HCT116 (cell line): ENCODE measurements at regions not wholly inside any gene's neighbourhood (a gene's known extent, or its start where the extent isn't known, plus 50 kb on each side); places are given as distances from the start of the nearest gene placed in this dataset.

Experiments
- ATAC-seq: fragments of 200-7000 bp; cut with Tn5 transposase; 2 replicates; pipeline ENCODE4 v1.9.1; 2020; ENCODE audit warnings: mild to moderate bottlenecking, moderate library complexity
- BruUV-seq: library from RNA; stranded (reverse); fragments of 400-500 nt; replicated peaks from 2 replicates; lab custom pipeline; 2021; lab: Mats Ljungman, UMichigan
- CTCF ChIA-PET: fragments of 300-600 bp; sonication (Branson Sonifier 250); formaldehyde crosslinking; loops from one replicate; lab custom pipeline; 2021; ENCODE audit warnings: antibody characterized with exemption; lab: Charles Lee
- POLR2A ChIA-PET: fragments of 300-600, 350-600 bp; sonication (Branson Sonifier 250); formaldehyde crosslinking; loops from one replicate; lab custom pipeline; 2021; ENCODE audit warnings: antibody characterized with exemption; lab: Charles Lee
- RAD21 ChIA-PET, 2 experiments: fragments of 300-600 bp; sonication (Branson Sonifier 250); formaldehyde crosslinking; loops; one replicate each; lab custom pipeline; 2023; ENCODE audit warnings: low total read pairs in 2 of 2; ENCODE audit not compliant: uncharacterized antibody in 2 of 2, unreplicated experiment in 2 of 2, low non-redundant PET in 1 of 2; lab: Charles Lee
- DNase-seq: peaks from one replicate; pipeline ENCODE4 v3.0.0-alpha.2; 2010; ENCODE audit warnings: low read depth, low spot score
- H2AFZ ChIP-seq: fragments of 200-600 bp; shearing (Covaris generic), sonication (generic); 2 replicates; pipeline ENCODE4 v1.6.1; 2017; ENCODE audit warnings: low read depth, mixed run types, mixed read lengths, antibody characterized with exemption, low read length; ENCODE audit not compliant: poor library complexity, severe bottlenecking
- H3K27ac ChIP-seq: 2 replicates; pipeline ENCODE4 v1.5.1; 2012; ENCODE audit warnings: low read depth, low read length
- H3K27me3 ChIP-seq: fragments of 200-600 bp; sonication (generic); 2 replicates; pipeline ENCODE4 v1.6.1; 2016; ENCODE audit warnings: mixed run types, low read length, mixed read lengths; ENCODE audit not compliant: insufficient read depth
- H3K36me3 ChIP-seq, 2 experiments: fragments of 200-500 bp in 1 of 2; fragments of 200-600 bp in 1 of 2; sonication (Bioruptor generic) in 1 of 2; sonication (generic) in 1 of 2; 2 replicates each; pipeline versions ENCODE4 v1.5.1 to v1.6.1; 2014 to 2016; ENCODE audit warnings: low read length in 2 of 2, inconsistent platforms in 1 of 2, mixed read lengths in 1 of 2, mixed run types in 1 of 2; ENCODE audit not compliant: insufficient read depth in 2 of 2, control insufficient read depth in 1 of 2
- H3K4me1 ChIP-seq, 2 experiments: fragments of 200-600 bp in 1 of 2; sonication (generic) in 1 of 2; 2 replicates each; pipeline versions ENCODE4 v1.5.1 to v1.6.1; 2012 to 2017; ENCODE audit warnings: low read length in 2 of 2, inconsistent platforms in 1 of 2, mild to moderate bottlenecking in 1 of 2, mixed read lengths in 1 of 2, mixed run types in 1 of 2, moderate library complexity in 1 of 2; ENCODE audit not compliant: insufficient read depth in 2 of 2, control insufficient read depth in 1 of 2
- H3K4me2 ChIP-seq: fragments of 200-600 bp; sonication (generic); 2 replicates; pipeline ENCODE4 v1.6.1; 2017; ENCODE audit warnings: mixed run types, low read length, mixed read lengths
- H3K4me3 ChIP-seq, 2 experiments: fragments of 200-600 bp in 1 of 2; sonication (generic) in 1 of 2; replicated peaks in 1 of 2; 2 replicates each; pipeline ENCODE4 v1.5.1; 2011 to 2016; ENCODE audit warnings: low read length in 2 of 2, control low read depth in 1 of 2, low read depth in 1 of 2, mild to moderate bottlenecking in 1 of 2, mixed read lengths in 1 of 2, mixed run types in 1 of 2
- H3K79me2 ChIP-seq: fragments of 200-600 bp; sonication (generic); 2 replicates; pipeline ENCODE4 v1.6.1; 2017; ENCODE audit warnings: mild to moderate bottlenecking, mixed run types, low read length, moderate library complexity, mixed read lengths; ENCODE audit not compliant: insufficient read depth
- H3K9ac ChIP-seq: fragments of 200-600 bp; sonication (generic); 2 replicates; pipeline ENCODE4 v1.6.1; 2016; ENCODE audit warnings: low read length, mixed read lengths
- H3K9me2 ChIP-seq: fragments of 200-600 bp; sonication (generic), shearing (Covaris generic); 2 replicates; pipeline ENCODE4 v1.6.1; 2017; ENCODE audit warnings: mixed run types, mild to moderate bottlenecking, moderate library complexity; ENCODE audit not compliant: insufficient read depth
- H3K9me3 ChIP-seq, 2 experiments: fragments of 200-500 bp in 1 of 2; fragments of 200-600 bp in 1 of 2; sonication (Bioruptor generic) in 1 of 2; sonication (generic) in 1 of 2; 2 replicates each; pipeline ENCODE4 v1.6.1; 2014 to 2017; ENCODE audit warnings: low read length in 2 of 2, mixed read lengths in 2 of 2, inconsistent platforms in 1 of 2, low read depth in 1 of 2, mild to moderate bottlenecking in 1 of 2, mixed run types in 1 of 2, moderate library complexity in 1 of 2; ENCODE audit not compliant: control insufficient read depth in 1 of 2, insufficient read depth in 1 of 2
- H4K20me1 ChIP-seq: fragments of 200-600 bp; sonication (generic), shearing (Covaris generic); 2 replicates; pipeline ENCODE4 v1.6.1; 2017; ENCODE audit warnings: mixed run types, mild to moderate bottlenecking, moderate library complexity; ENCODE audit not compliant: insufficient read depth
- CBX3 ChIP-seq: IDR thresholded peaks from 2 replicates; pipeline ENCODE4 v1.6.1; 2012; ENCODE audit warnings: low read depth
- FOSL1 ChIP-seq: IDR thresholded peaks from 2 replicates; pipeline ENCODE4 v1.6.1; 2012; ENCODE audit warnings: low read depth
- MAX ChIP-seq: IDR thresholded peaks from 2 replicates; pipeline ENCODE4 v1.6.1; 2012
- POLR2AphosphoS5 ChIP-seq: IDR thresholded peaks from 2 replicates; pipeline ENCODE4 v1.6.1; 2011; ENCODE audit warnings: mild to moderate bottlenecking, low read depth, low read length, moderate library complexity
- TCF7L2 ChIP-seq: IDR thresholded peaks from 2 replicates; pipeline ENCODE4 v1.7.0; 2011; ENCODE audit warnings: borderline replicate concordance, inconsistent platforms; ENCODE audit not compliant: insufficient read depth, insufficient read length; ENCODE audit errors: extremely low read depth
- ZFX ChIP-seq: fragments of 450-650 bp; IDR thresholded peaks from 2 replicates; pipeline ENCODE4 v1.6.1; 2017
- ZNF274 ChIP-seq: fragments of 200-500 bp; sonication (Bioruptor generic); IDR thresholded peaks from 2 replicates; pipeline ENCODE4 v1.6.1; 2014; ENCODE audit warnings: mild to moderate bottlenecking, low read depth, low read length, inconsistent platforms
- intact Hi-C: fragments of 100-400 bp; cut with micrococcal nuclease; formaldehyde crosslinking; loops from 2 replicates; pipeline ENCODE4 v1.10.0; 2022
- TF ChIP-seq, protein P1 (sequence below), 3 experiments: fragments of 200-600 bp in 1 of 3; sonication (generic) in 1 of 3; IDR thresholded peaks in 2 of 3; conservative IDR thresholded peaks in 1 of 3; 2 replicates each; pipeline ENCODE4 v1.5.1; 2012 to 2017; ENCODE audit warnings: low read depth in 2 of 3, low read length in 2 of 3, antibody characterized with exemption in 1 of 3, borderline replicate concordance in 1 of 3, control low read depth in 1 of 3, mild to moderate bottlenecking in 1 of 3, mixed read lengths in 1 of 3, mixed run types in 1 of 3, moderate library complexity in 1 of 3; ENCODE audit not compliant: insufficient read depth in 1 of 3
- TF ChIP-seq, protein P2 (sequence below): IDR thresholded peaks from 2 replicates; pipeline ENCODE4 v1.6.1; 2012
- TF ChIP-seq, protein P3 (sequence below): IDR thresholded peaks from 2 replicates; pipeline ENCODE4 v1.6.1; 2012; ENCODE audit warnings: low read depth

DNA sequence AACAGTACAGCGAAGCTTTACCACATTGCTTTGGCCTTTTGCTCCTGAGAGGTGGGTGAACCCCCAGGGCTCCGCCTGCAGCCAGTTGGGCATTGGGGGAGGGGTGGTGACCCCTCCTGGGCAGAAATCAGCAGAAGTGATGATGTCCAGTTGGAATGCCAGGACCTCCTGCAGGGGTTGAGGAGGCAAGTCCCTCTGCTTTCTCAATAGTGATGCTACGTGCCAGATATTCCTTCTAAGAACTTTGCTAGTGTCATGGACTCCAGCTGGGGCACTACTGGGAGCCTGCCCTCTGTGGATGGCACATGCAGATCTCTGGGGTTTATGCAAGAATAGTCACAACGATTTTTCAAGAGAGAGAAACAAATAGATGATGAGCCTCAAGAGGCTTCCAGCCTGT lies 95.6 kb downstream of the NDFIP1 start:
- RAD21 ChIA-PET = no interaction called here
- no peak overlapping the region for H3K4me2 ChIP-seq
- BruUV-seq = no TSS peak
- no peaks in the 10 kb centered on the region for H4K20me1 ChIP-seq
- intact Hi-C loops = no loop called here
- no peak overlapping the region for H3K27ac ChIP-seq
- no peaks in the 10 kb centered on the region for H3K9me3 ChIP-seq
- TF ChIP-seq, protein P1, sequence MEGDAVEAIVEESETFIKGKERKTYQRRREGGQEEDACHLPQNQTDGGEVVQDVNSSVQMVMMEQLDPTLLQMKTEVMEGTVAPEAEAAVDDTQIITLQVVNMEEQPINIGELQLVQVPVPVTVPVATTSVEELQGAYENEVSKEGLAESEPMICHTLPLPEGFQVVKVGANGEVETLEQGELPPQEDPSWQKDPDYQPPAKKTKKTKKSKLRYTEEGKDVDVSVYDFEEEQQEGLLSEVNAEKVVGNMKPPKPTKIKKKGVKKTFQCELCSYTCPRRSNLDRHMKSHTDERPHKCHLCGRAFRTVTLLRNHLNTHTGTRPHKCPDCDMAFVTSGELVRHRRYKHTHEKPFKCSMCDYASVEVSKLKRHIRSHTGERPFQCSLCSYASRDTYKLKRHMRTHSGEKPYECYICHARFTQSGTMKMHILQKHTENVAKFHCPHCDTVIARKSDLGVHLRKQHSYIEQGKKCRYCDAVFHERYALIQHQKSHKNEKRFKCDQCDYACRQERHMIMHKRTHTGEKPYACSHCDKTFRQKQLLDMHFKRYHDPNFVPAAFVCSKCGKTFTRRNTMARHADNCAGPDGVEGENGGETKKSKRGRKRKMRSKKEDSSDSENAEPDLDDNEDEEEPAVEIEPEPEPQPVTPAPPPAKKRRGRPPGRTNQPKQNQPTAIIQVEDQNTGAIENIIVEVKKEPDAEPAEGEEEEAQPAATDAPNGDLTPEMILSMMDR (IDR thresholded peaks at IDR 0.05 in 2 of 3, conservative IDR thresholded peaks at IDR 0.05 in 1 of 3; ENCODE audit: borderline replicate concordance in 1 of 3, insufficient read depth in 1 of 3, low read depth in 2 of 3, low read length in 2 of 3) = no peak
- TF ChIP-seq FOSL1 (no peak), ZFX (no peak), POLR2AphosphoS5 (no peak), MAX (no peak), ZNF274 (no peak), CBX3 (no peak), TCF7L2 (no peak)
- TF ChIP-seq, protein P2, sequence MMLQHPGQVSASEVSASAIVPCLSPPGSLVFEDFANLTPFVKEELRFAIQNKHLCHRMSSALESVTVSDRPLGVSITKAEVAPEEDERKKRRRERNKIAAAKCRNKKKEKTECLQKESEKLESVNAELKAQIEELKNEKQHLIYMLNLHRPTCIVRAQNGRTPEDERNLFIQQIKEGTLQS = no peak
- TF ChIP-seq, protein P3, sequence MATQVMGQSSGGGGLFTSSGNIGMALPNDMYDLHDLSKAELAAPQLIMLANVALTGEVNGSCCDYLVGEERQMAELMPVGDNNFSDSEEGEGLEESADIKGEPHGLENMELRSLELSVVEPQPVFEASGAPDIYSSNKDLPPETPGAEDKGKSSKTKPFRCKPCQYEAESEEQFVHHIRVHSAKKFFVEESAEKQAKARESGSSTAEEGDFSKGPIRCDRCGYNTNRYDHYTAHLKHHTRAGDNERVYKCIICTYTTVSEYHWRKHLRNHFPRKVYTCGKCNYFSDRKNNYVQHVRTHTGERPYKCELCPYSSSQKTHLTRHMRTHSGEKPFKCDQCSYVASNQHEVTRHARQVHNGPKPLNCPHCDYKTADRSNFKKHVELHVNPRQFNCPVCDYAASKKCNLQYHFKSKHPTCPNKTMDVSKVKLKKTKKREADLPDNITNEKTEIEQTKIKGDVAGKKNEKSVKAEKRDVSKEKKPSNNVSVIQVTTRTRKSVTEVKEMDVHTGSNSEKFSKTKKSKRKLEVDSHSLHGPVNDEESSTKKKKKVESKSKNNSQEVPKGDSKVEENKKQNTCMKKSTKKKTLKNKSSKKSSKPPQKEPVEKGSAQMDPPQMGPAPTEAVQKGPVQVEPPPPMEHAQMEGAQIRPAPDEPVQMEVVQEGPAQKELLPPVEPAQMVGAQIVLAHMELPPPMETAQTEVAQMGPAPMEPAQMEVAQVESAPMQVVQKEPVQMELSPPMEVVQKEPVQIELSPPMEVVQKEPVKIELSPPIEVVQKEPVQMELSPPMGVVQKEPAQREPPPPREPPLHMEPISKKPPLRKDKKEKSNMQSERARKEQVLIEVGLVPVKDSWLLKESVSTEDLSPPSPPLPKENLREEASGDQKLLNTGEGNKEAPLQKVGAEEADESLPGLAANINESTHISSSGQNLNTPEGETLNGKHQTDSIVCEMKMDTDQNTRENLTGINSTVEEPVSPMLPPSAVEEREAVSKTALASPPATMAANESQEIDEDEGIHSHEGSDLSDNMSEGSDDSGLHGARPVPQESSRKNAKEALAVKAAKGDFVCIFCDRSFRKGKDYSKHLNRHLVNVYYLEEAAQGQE = no peak
- H3K79me2 ChIP-seq = no peaks in the 10 kb centered on the region
- H3K9me2 ChIP-seq = no peaks in the 10 kb centered on the region
- H3K36me3 ChIP-seq = no peaks in the 10 kb centered on the region
- CTCF ChIA-PET = no interaction called here
- DNase-seq (no peak), ATAC-seq (no peak)
- no peaks in the 10 kb centered on the region for H3K27me3 ChIP-seq
- no peak overlapping the region for H3K9ac ChIP-seq
- H2AFZ ChIP-seq = no peak overlapping the region
- POLR2A ChIA-PET = no interaction called here
- H3K4me1 ChIP-seq = peaks cover 0 to 23% of the 10 kb centered on the region in 2 experiments; a peak in 2 of 4 replicates
- no peak overlapping the region for H3K4me3 ChIP-seq
